ENCODE measurements at regions not wholly inside any gene's neighbourhood (a gene's known extent, or its start where the extent isn't known, plus 50 kb on each side); places are given as distances from the start of the nearest gene placed in this dataset.

DNA sequence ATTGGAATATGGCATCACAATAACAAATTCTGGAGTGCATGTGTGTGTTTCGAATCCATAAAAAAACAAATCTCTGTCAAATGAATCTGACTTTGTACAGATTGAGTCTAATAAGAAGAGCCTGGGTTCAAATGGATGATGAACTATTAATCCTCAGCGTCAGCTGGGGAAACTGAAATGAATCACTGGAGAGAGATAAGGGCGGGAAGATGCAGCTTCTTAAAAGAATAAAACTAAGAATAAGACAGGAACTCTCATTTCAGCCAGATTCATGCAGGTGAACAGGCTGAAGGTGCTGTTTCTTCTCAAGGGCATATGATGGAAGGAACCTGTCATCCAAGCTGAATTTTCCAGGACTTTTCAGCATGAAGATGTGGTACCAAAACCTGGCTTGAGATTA is 202.6 kb upstream of the TRIB2 start:
- Histone ChIP-seq H3K4me2 (ENCODE audit: low read length) (no peak overlapping the region), H3F3A (ENCODE audit: control insufficient read depth, insufficient read depth) (no peaks in the 10 kb centered on the region), H3K9me3 (ENCODE audit: control insufficient read depth, insufficient read depth, low read length) (no peaks in the 10 kb centered on the region), H3K4me1 (ENCODE audit: control insufficient read depth, low read length) (no peaks in the 10 kb centered on the region), H3K4me3 (ENCODE audit: low read length) (no peak overlapping the region), H3K36me3 (ENCODE audit: control insufficient read depth, low read length) (no peaks in the 10 kb centered on the region), H3K27me3 (ENCODE audit: control insufficient read depth, low read length) (no peaks in the 10 kb centered on the region), H3K9me2 (replicated peaks; ENCODE audit: control insufficient read depth, low read length) (no peaks in the 10 kb centered on the region), H3K79me2 (ENCODE audit: control insufficient read depth, low read length) (no peaks in the 10 kb centered on the region), H4K20me1 (ENCODE audit: control insufficient read depth, insufficient read depth, low read depth, low read length) (no peaks in the 10 kb centered on the region), H3K27ac (ENCODE audit: low read depth, low read length) (no peak overlapping the region)
- TF ChIP-seq EZH2phosphoT487 (IDR thresholded peaks at IDR 0.05; ENCODE audit: borderline replicate concordance, low read length): no peak
- TF ChIP-seq CTCF (IDR thresholded peaks at IDR 0.05; ENCODE audit: low read depth, low read length, poor library complexity, severe bottlenecking): no peak

- TF ChIP-seq CTCF (IDR thresholded peaks at IDR 0.05; ENCODE audit: low read depth, low read length, poor library complexity, severe bottlenecking) (no peak), EZH2phosphoT487 (IDR thresholded peaks at IDR 0.05; ENCODE audit: borderline replicate concordance, low read length) (no peak)
- Histone ChIP-seq H3K27ac (ENCODE audit: low read depth, low read length) (no peak overlapping the region), H3K4me3 (ENCODE audit: low read length) (no peak overlapping the region), H3K4me2 (ENCODE audit: low read length) (no peak overlapping the region), H3K27me3 (ENCODE audit: control insufficient read depth, low read length) (no peaks in the 10 kb centered on the region), H3F3A (ENCODE audit: control insufficient read depth, insufficient read depth) (no peaks in the 10 kb centered on the region), H4K20me1 (ENCODE audit: control insufficient read depth, insufficient read depth, low read depth, low read length) (no peaks in the 10 kb centered on the region), H3K9me2 (replicated peaks; ENCODE audit: control insufficient read depth, low read length) (no peaks in the 10 kb centered on the region), H3K79me2 (ENCODE audit: control insufficient read depth, low read length) (no peaks in the 10 kb centered on the region), H3K36me3 (ENCODE audit: control insufficient read depth, low read length) (no peaks in the 10 kb centered on the region), H3K4me1 (ENCODE audit: control insufficient read depth, low read length) (no peaks in the 10 kb centered on the region), H3K9me3 (ENCODE audit: control insufficient read depth, insufficient read depth, low read length) (no peaks in the 10 kb centered on the region)
Measured at GRCh38 chr2:12514631-12515437, 201.9 kb upstream of the TRIB2 start.

- H3K27ac ChIP-seq (ENCODE audit: low read depth, low read length): no peak overlapping the region
- H3K4me3 ChIP-seq (ENCODE audit: low read length): no peak overlapping the region
- TF ChIP-seq CTCF (IDR thresholded peaks at IDR 0.05; ENCODE audit: low read depth, low read length, poor library complexity, severe bottlenecking) (no peak), EZH2phosphoT487 (IDR thresholded peaks at IDR 0.05; ENCODE audit: borderline replicate concordance, low read length) (no peak)
Measured at GRCh38 chr2:12515871-12516270, 200.9 kb upstream of the TRIB2 start.

More at GRCh38 chr2:12515871-12516270, 200.9 kb upstream of the TRIB2 start:
- Histone ChIP-seq H3K79me2 (ENCODE audit: control insufficient read depth, low read length) (no peaks in the 10 kb centered on the region), H4K20me1 (ENCODE audit: control insufficient read depth, insufficient read depth, low read depth, low read length) (no peaks in the 10 kb centered on the region), H3K9me2 (replicated peaks; ENCODE audit: control insufficient read depth, low read length) (no peaks in the 10 kb centered on the region), H3K27me3 (ENCODE audit: control insufficient read depth, low read length) (no peaks in the 10 kb centered on the region), H3K9me3 (ENCODE audit: control insufficient read depth, insufficient read depth, low read length) (no peaks in the 10 kb centered on the region), H3K4me2 (ENCODE audit: low read length) (no peak overlapping the region), H3F3A (ENCODE audit: control insufficient read depth, insufficient read depth) (no peaks in the 10 kb centered on the region), H3K36me3 (ENCODE audit: control insufficient read depth, low read length) (no peaks in the 10 kb centered on the region), H3K4me1 (ENCODE audit: control insufficient read depth, low read length) (no peaks in the 10 kb centered on the region)
